ENCODE measurements at regions not wholly inside any gene's neighbourhood (a gene's known extent, or its start where the extent isn't known, plus 50 kb on each side); places are given as distances from the start of the nearest gene placed in this dataset.
A peak's percentile ranks its signal among the peaks of the same experiment; 100 is the strongest.

DNA sequence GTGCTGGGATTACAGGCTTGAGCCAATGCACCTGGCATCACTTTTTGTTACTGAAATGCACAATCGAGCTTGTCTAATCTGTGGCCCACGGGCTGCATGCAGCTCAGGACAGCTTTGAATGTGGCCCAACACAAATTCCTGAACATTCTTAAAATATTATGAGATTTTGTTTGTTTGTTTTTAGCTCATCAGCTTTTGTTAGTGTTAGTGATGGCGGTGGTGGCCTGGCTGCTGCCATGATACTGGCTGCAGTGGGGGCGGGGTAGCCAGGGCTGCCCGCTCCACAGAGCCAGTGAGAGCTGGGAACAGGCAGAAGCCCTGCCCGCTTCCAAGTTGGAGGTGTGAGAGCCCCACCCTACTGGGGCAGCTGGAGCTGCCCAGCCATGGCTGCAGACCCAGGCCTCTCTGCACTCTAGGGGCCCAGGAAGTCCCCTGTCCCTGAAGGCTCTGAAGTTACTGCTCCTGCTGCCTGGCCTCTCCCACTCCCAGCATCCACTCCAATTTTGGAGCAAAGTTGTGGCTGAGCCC lies 76.6 kb upstream of the SHB start:
- TF ChIP-seq, protein P1, sequence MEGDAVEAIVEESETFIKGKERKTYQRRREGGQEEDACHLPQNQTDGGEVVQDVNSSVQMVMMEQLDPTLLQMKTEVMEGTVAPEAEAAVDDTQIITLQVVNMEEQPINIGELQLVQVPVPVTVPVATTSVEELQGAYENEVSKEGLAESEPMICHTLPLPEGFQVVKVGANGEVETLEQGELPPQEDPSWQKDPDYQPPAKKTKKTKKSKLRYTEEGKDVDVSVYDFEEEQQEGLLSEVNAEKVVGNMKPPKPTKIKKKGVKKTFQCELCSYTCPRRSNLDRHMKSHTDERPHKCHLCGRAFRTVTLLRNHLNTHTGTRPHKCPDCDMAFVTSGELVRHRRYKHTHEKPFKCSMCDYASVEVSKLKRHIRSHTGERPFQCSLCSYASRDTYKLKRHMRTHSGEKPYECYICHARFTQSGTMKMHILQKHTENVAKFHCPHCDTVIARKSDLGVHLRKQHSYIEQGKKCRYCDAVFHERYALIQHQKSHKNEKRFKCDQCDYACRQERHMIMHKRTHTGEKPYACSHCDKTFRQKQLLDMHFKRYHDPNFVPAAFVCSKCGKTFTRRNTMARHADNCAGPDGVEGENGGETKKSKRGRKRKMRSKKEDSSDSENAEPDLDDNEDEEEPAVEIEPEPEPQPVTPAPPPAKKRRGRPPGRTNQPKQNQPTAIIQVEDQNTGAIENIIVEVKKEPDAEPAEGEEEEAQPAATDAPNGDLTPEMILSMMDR (IDR thresholded peaks at IDR 0.05; ENCODE audit: insufficient read depth, low read depth, low read length, missing control alignments) = no peak
- H3K4me3 ChIP-seq (ENCODE audit: low read depth, low read length) = no peak overlapping the region
- DNase-seq (ENCODE audit: low read depth) = no peak

DNA sequence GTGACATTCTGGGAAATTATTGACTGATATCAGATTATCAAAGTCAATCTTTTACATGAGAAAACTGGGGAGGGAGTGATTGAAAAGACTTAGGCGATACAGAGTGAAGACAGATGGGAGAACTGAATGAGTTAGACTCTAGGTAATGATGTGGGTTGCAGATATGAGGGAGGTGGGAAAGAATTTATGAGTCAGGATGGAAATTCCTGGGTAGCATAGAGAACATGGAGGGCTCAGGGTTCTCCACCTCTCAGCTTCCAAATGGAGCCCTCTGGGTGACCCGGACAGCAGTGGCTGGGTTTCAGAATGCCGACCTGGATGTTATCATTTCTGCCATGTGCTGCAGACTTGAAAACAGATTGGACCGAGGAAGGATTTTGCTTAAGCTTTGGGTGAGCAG lies 75.4 kb upstream of the SHB start:
- no peak overlapping the region for H3K4me3 ChIP-seq (ENCODE audit: low read depth, low read length)
- DNase-seq (ENCODE audit: low read depth) = no peak
- TF ChIP-seq, protein P1 (IDR thresholded peaks at IDR 0.05; ENCODE audit: insufficient read depth, low read depth, low read length, missing control alignments) = no peak

DNA sequence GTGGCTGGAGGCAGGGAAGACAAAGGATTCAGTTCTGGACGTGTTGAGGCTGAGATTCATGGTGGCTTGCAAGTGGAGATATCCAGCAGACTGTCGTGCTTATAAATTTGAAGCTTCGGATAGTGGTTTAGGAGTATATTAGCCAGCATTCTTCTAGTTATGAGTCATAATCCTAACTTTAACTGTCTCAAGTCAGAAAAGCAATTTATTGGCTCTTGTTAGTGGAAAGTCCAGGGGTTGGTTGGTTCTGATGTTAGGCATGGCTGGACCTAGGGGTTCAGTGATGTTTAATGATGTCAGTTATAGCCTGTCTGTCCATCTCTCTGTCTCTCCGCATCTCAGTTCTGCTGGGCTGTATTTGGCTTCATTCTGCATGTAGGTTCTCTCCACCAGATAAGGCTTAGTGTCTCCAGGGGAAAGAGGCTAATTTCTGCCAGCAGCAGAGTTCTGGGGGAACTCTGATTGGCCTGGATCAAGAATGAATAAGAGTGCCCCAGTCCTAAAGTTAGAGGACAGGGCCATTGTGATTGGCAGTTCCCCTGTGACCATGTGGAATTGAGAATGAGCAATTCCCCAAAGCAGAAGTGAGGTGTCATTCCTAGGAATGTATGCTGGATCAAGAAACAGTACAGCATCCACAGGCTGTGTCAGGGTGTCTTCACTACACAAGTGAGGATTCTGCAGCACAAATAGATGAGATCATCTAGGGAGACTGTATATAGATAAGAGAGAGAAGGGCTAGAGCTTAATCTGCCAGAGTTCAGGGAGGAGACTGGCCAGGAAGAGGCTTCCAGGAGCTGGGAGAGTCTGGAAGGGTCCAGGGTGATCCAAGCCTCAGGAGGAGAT lies 72.9 kb upstream of the SHB start:
- DNase-seq (ENCODE audit: low read depth) = peak; percentile 41
- TF ChIP-seq, protein P1 (IDR thresholded peaks at IDR 0.05; ENCODE audit: insufficient read depth, low read depth, low read length, missing control alignments) = no peak
- no peak overlapping the region for H3K4me3 ChIP-seq (ENCODE audit: low read depth, low read length)

DNA sequence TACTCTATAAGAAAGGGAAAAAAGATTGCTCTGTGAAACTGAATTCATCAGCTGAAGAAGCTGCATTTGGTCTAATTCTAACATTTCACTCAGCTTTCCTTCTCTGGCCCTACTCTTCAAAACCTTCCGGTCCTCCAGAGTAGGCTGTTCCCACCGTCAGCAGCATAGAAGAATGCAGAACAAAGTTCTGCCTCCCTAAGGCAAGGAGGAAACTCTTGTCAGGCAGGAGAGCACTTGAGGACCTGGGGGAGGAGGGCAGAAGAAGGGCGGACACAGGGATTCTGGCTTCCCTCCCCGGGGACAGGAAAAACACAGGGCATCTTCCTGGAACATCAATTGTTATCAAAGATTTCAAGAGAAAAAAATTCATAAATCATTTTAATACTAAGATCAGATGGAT lies 69.2 kb upstream of the SHB start:
- DNase-seq (ENCODE audit: low read depth) = no peak
- no peak overlapping the region for H3K4me3 ChIP-seq (ENCODE audit: low read depth, low read length)
- TF ChIP-seq, protein P1 (IDR thresholded peaks at IDR 0.05; ENCODE audit: insufficient read depth, low read depth, low read length, missing control alignments) = no peak

DNA sequence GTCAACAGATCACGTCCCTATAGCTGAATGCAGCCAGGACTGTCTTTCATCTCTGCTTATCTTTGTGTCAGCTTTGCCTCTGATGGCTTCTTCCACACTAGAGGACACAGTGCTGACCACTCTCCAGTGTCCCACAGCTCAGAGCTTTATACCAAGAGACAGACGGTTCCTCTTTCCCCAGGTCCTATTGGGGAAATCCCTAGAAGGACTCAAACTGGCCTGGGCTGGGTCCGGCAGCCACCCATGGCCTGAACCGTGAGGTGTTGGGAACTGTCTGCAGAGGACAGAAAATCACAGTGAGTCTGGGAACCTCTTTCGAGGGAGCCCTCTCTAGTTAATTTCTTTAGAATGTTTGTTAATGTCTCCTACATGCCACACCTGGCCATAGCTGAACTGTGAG lies 68.3 kb upstream of the SHB start:
- no peak for DNase-seq (ENCODE audit: low read depth)
- TF ChIP-seq, protein P1 (IDR thresholded peaks at IDR 0.05; ENCODE audit: insufficient read depth, low read depth, low read length, missing control alignments) = no peak
- H3K4me3 ChIP-seq (ENCODE audit: low read depth, low read length) = no peak overlapping the region

DNA sequence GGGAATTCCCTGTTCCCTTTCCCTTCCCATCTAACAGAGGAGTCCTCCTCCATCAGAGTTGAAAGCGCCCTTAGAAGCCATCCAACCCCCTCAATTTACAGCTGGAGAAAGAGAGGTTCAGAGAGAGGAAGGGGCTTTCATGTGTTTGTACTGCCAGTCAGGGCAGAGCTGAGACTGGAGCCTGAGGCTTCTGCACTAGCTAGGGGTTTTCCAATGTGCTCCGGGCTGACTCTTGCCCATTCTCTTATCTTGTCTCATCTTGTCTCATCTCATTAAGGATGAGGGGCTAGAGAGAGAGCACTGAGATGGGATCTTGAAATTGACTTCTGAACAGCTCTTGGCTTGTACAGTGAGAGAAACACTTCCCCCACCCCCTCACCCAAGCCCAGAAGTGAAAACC lies 67.4 kb upstream of the SHB start:
- TF ChIP-seq, protein P1 (IDR thresholded peaks at IDR 0.05; ENCODE audit: insufficient read depth, low read depth, low read length, missing control alignments) = no peak
- DNase-seq (ENCODE audit: low read depth) = peak; percentile 35
- H3K4me3 ChIP-seq (ENCODE audit: low read depth, low read length) = no peak overlapping the region
